ENCODE measurements at regions not wholly inside any gene's neighbourhood (a gene's known extent, or its start where the extent isn't known, plus 50 kb on each side); places are given as distances from the start of the nearest gene placed in this dataset.
"Not testable (repeated sequence)": the region's sequence is repeated elsewhere in the genome, so short reads cannot be mapped to it uniquely, and the experiment has no call there.

DNA sequence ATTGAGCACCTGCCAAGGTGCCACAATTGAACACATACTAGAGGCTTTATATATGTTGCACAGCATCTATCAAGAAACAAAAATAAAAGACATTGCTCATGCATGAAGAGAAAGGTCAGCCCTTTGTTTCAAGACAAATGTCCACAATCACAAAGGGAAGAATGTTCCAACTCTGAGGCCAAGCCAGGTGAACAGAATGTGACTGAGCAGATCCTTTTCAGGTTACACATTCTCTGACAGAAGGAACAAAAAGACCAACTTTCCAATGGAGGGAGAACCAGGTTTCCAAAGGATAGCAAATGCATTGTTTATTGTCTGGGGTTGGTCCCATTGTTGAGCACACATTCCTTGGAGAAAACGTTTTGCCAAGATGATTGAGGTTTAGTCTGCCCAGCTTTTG lies 50.2 kb upstream of the FAM174B start:
- DNase-seq, result no peak

GRCh38 chr15:92706201-92706600 lies 50.6 kb upstream of the FAM174B start:
- no peak for DNase-seq

DNA sequence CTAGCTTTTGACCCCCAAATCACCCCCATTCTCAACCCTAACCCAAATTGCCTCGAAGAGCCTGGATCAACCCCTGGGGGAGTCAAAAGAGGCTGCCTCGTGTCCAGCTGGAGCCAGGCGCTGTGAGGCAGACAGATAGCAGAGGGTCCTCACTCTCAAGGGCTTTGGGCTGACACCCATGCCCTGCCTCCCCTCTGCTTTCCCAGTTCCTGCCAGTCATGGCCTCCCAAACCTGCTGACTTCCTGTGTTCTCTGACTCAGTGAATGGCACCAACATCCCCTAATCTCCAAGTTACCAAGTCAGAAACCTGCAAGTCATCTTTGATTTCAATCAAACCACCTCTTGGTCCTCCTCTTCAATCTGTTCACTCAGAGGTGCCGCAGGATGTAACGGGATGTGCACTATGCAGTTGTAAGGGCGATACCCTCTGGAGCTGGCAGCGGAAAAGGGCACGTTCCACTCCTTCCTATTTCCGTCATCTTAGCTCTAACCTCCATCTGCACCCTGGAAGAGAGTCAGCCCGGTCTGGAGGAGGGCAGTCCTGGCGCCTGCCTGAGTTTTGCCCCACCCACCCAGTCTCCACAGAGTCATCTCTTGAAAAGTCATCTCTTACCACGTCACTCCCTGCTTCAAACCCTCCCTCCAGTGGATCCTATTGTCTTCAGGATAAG lies 52.4 kb upstream of the FAM174B start:
- DNase-seq, result no peak

GRCh38 chr15:92708635-92709034 lies 53.1 kb upstream of the FAM174B start:
- no peak for DNase-seq

DNA sequence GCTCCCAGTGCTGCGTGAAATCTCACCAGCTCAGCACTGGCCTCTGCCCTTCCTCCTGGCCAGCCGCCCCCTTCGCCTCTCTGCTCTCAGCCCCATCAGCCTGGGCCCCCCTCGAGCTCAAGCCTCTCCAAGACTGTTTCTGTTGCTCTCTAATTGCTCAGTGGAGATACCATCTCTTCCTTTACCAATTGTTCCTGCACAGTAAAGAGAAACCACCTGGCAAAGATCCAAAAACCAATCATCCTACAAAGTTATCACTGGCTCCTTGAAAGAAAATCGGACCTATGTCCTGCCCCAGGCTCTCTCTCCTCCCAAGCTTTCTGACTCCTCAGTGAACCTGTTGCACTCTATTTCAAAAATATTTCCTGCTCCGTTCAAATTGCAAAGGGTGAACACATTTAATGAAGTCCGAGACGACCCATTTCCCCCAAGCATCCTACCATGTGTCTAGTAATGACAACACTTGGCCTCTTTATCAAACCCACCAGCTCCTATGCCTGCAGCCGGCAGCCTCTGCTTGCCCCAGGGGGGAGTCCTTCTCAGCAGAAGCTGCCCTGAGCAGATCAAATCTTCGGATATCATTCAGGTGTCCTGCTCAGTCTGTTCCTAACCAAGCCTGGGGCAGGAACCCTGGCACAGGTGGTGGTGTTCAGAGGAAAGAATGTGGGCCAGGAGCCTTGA lies 53.7 kb upstream of the FAM174B start:
- DNase-seq, result no peak

GRCh38 chr15:92711457-92711831 lies 55.9 kb upstream of the FAM174B start:
- no peak for DNase-seq

DNA sequence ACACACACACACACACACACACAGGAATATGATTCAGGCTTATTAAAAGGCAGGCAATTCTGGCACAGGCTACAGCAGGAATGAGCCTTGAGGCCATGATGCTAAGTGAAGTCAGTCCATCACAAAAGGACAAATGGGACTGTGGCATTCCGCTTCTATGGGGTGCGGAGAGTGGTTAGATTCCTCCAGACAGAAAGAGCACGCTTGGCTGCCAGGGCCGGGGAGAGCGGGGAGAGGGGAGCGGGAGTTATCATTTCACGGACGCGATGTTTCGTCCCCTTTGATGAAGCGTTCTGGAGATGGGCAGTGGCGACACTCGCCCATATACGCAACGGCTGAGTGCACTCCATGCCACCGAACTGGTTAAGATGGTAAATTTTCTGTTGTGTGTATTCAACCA lies 58.5 kb upstream of the FAM174B start:
- DNase-seq, result peak; percentile 5

- peak; percentile 20 for DNase-seq
These were observed 59.2 kb upstream of the FAM174B start for GRCh38 chr15:92714477-92715401.

DNA sequence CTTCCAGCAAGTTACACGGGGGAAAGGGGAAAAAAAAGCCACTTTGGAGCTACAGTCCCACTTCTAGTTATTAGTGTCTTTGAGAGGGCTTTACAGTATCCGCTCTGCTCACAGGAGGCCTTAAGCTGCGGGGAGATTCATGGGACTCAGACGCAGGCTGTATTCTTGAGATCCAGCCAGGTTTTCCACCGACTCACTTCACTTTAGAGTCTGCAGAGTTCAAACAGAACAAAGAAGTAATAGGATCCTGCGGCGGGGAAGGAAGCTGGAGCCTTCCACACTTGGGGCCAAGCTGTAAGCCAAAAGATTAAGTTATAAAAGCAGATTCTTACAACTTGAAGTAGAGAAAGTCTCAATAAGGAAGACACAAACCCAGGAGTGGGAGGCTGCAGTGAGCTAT lies 60.2 kb upstream of the FAM174B start:
- DNase-seq, result no peak

DNA sequence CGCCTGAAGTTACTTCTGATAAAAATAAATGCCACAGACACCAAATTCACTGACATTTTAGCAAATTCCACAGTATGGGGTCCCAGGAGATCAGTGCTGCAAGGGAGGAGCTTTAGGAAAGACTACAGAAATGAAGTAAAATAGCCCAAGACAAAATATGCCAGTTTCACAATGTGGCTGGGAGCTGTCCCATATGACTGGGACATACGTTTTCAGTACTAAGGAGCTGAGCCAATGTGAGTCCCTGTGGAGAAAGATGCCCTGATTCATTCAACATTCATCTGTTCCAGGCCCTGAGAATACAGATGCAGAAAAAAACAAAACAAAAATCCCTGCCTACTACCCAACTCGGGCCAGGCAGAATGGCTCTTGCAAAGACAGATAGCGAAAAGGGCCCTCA lies 63.4 kb upstream of the FAM174B start:
- no peak for DNase-seq

DNA sequence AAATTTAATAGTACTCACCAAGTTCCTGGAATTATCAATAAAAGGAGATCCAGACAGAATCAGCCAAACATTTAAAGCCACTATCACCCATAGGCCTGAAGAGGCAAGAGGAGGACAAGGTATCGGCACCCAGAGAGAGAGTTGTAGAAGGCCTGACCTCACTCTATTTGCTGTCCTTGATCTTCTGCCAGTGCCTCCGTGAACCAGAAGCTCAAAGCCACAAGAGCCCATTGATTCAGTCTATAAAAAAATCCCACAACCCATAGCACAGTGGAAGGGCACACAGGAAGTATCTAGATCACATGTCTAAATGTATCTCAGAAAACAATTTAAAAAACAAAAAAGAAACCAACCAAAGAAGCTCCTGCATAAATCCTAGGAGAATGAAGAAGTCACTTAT lies 68.6 kb upstream of the FAM174B start:
- no peak for DNase-seq

GRCh38 chr15:92725171-92725570 lies 69.6 kb upstream of the FAM174B start:
- DNase-seq, result no peak

- DNase-seq, result no peak
These were observed 72.7 kb upstream of the FAM174B start for GRCh38 chr15:92728266-92728665.

DNA sequence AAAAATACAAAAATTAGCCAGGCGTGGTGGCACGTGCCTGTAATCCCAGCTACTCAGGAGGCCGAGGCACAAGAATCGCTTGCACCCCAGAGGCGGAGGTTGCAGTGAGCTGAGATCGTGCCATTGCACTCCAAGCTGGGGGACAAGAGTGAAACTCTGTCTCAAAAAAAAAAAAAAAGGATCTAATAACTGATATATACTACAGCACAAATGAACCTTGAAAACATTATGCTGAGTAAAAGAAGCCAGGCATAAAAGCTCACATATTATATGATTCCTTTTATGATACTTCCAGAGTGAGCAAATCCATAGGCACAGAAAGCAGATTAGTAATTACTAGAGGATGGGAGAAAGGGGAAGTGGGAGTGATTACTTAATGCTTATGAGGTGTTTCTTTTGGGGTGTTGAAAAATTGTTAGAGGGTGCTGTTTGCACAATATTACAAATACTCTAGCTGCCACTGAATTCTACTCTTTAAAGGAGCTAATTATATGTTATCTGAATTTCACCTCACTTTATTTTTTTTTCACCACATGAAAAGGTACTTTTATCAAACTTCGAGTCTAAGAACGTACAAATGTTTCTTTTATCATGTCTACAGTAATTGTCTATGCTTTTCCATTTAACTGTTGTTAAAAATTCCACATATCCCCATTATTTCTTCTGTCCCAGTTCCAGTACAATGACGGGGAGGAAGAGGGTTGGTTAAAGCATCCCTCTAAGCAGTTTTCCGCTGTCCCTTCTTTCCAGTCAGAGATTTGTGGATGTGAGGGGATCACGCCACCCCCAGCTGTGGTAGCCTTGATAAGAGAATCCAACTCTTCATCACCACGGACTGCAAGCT lies 77.7 kb upstream of the FAM174B start:
- DNase-seq, result no peak

DNA sequence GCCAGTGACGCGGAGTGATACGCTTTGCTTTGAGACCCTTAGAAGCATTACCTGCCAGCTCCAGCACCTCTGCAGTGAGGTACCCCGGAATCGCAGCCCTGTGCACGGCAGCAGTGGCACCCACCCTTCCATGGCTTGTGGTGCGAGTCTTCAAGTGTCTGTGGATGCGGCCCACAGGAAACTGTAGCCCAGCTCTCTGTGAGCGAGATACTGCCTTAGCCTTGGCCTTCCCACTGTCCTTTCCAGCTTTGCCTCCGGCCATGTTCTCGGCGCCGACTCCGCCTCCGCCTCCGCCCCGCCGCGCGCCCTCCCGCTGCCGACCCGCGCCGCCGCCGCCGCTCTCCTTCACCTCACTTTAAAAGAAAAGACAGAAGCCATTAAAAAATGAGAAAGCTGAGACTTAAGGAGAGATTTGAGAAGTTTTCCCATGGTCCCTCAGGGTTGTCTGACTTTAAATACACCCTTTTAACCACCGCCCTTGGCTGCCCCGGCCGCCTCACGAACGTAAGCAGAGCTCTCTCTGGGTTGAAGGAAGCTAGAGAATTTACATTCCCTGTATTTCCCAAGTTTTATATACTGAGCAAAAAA lies 78.5 kb upstream of the FAM174B start:
- DNase-seq, result no peak

GRCh38 chr15:92739246-92739645 lies 83.7 kb upstream of the FAM174B start:
- DNase-seq, result not testable (repeated sequence)

DNA sequence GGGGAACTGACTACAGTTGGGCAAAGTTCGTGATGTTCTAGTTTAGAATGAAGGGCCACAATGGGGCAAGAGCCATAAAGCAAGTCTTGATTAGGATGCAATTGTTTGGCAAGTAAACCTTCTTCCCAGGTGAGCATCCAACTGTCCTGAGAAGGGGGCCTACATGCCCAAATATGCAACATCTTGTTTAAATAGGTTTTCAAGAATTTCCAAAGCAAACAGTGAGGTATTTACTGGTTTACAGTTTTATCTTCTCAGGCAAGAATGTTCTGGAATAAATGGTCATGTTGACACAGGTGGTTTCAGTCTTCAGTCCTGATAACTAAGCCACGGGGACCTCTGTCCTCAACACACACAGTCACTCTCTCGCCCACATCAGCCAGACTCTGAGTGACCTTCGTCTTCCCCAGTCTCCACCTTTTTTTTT lies 90.3 kb upstream of the FAM174B start:
- DNase-seq, result no peak

DNA sequence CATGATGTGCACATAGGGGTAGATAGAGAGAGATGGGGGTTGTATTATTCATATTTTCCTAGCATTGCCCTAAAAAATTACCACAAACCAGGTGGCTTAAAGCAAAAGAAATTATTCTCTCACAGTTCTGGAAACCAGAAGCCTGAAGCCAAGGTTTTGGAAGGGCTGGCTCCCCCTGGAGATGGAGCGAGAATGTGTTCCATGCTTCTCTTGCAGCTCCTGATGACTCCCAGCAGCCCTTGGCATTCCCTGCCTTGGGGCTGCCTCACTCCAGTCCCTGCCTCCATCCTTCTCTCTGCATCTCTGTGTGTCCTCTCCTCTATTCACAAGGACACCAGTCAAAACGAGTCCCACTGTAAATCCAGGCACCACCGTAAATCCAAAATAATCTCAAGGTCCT lies 91.5 kb upstream of the FAM174B start:
- no peak for DNase-seq

GRCh38 chr15:92749216-92749615 lies 93.6 kb upstream of the FAM174B start:
- no peak for DNase-seq

DNA sequence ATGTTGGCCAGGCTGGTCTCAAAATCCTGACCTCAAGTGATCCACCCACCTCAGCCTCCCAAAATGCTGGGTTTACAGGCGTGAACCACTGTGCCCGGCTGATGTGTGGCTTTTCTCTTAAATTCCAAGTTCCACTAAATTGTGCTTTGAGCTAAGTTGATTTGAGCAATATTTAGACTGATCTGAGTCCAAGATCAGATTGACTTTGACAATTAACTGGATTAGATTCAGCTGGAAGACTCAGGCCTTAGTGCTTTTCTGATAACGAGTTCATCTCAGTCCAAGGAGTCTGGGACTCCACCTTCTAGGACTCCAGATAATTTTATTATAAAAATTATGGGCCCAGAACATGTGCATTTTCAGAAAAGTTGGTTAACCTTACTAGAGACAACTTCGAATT lies 94.4 kb upstream of the FAM174B start:
- DNase-seq, result no peak

DNA sequence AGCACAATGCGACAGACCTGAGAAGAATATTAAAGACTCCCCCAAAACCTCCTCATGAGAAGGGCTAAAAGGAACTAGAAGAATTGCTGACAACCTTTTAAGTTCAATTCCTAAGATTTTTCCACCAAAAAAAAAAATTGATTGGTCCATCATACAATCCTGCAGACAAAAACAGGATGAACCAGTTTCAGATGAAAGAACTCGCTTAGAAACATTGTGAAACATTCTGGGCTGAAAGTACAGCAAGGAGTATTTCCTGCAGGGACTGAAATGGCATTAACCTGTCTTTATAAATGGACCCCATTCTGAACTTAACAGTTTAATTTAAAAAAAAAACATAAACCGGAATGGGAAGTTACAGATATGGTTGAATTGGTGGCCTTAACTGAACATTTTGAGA lies 96.0 kb upstream of the FAM174B start:
- no peak for DNase-seq

GRCh38 chr15:92753591-92753990 lies 98.0 kb upstream of the FAM174B start:
- no peak for DNase-seq

GRCh38 chr15:92763459-92763858 lies 107.9 kb upstream of the FAM174B start:
- no peak for DNase-seq

Data from NCI-H446 treated with DMSO at 0.1 percent for 48 hours (cell line).